Bone marrow (tissue), 2 donors: ENCODE measurements at regions not wholly inside any gene's neighbourhood (a gene's known extent, or its start where the extent isn't known, plus 50 kb on each side); places are given as distances from the start of the nearest gene placed in this dataset.
A peak's percentile ranks its signal among the peaks of the same experiment; 100 is the strongest.

Experiments used
- DNase-seq, 2 donors: peaks; one replicate each; lab custom pipeline; 2025; lab: John Stamatoyannopoulos, UW

- peak in 1 of 2 donors; percentile 78 for DNase-seq
Observed at GRCh38 chr5:82356808-82357671, 78.9 kb upstream of the RPS23 start.

- DNase-seq, result no peak
Observed at GRCh38 chr5:82356021-82356420, 77.9 kb upstream of the RPS23 start.

- DNase-seq, result no peak
Observed at GRCh38 chr5:82355496-82355895, 77.3 kb upstream of the RPS23 start.

- DNase-seq, result no peak
Observed at GRCh38 chr5:82355053-82355452, 76.9 kb upstream of the RPS23 start.

GRCh38 chr5:82354543-82354942 lies 76.4 kb upstream of the RPS23 start:
- no peak for DNase-seq

- no peak for DNase-seq
Observed at GRCh38 chr5:82353522-82353921, 75.4 kb upstream of the RPS23 start.

GRCh38 chr5:82352146-82352791 lies 74.1 kb upstream of the RPS23 start:
- no peak for DNase-seq

- DNase-seq, result peak in 1 of 2 donors; percentile 40
Observed at GRCh38 chr5:82351754-82352145, 73.6 kb upstream of the RPS23 start.

- no peak for DNase-seq
Observed at GRCh38 chr5:82351297-82351696, 73.1 kb upstream of the RPS23 start.

GRCh38 chr5:82349652-82350051 lies 71.5 kb upstream of the RPS23 start:
- no peak for DNase-seq

GRCh38 chr5:82348784-82349425 lies 70.8 kb upstream of the RPS23 start:
- DNase-seq, result no peak

GRCh38 chr5:82347201-82347865 lies 69.2 kb upstream of the RPS23 start:
- no peak for DNase-seq

GRCh38 chr5:82346399-82347165 lies 68.4 kb upstream of the RPS23 start:
- no peak for DNase-seq

- DNase-seq, result no peak
Observed at GRCh38 chr5:82345108-82345507, 67.0 kb upstream of the RPS23 start.

GRCh38 chr5:82341325-82341724 lies 63.2 kb upstream of the RPS23 start:
- no peak for DNase-seq

- DNase-seq, result no peak
Observed at GRCh38 chr5:82340799-82341198, 62.6 kb upstream of the RPS23 start.

GRCh38 chr5:82339792-82340191 lies 61.6 kb upstream of the RPS23 start:
- DNase-seq, result no peak

GRCh38 chr5:82338771-82339373 lies 60.7 kb upstream of the RPS23 start:
- DNase-seq, result no peak

GRCh38 chr5:82336959-82337351 lies 58.8 kb upstream of the RPS23 start:
- DNase-seq, result no peak

- DNase-seq, result no peak
Observed at GRCh38 chr5:82336226-82336958, 58.2 kb upstream of the RPS23 start.

GRCh38 chr5:82335806-82336205 lies 57.7 kb upstream of the RPS23 start:
- no peak for DNase-seq
